ENCODE measurements at regions not wholly inside any gene's neighbourhood (a gene's known extent, or its start where the extent isn't known, plus 50 kb on each side); places are given as distances from the start of the nearest gene placed in this dataset.

- DNase-seq (ENCODE audit: low read depth, low spot score) = no peak
- no peaks in the 10 kb centered on the region for H3K9me3 ChIP-seq (ENCODE audit: control insufficient read depth, insufficient read depth, low read length)
- ChIA-PET CTCF (no interaction called here), POLR2A (no interaction called here)
- H3K27ac ChIP-seq (ENCODE audit: low read depth, low read length) = no peak overlapping the region
- H3K4me3 ChIP-seq (ENCODE audit: low read depth, low read length) = no peak overlapping the region
- TF ChIP-seq, protein P1, sequence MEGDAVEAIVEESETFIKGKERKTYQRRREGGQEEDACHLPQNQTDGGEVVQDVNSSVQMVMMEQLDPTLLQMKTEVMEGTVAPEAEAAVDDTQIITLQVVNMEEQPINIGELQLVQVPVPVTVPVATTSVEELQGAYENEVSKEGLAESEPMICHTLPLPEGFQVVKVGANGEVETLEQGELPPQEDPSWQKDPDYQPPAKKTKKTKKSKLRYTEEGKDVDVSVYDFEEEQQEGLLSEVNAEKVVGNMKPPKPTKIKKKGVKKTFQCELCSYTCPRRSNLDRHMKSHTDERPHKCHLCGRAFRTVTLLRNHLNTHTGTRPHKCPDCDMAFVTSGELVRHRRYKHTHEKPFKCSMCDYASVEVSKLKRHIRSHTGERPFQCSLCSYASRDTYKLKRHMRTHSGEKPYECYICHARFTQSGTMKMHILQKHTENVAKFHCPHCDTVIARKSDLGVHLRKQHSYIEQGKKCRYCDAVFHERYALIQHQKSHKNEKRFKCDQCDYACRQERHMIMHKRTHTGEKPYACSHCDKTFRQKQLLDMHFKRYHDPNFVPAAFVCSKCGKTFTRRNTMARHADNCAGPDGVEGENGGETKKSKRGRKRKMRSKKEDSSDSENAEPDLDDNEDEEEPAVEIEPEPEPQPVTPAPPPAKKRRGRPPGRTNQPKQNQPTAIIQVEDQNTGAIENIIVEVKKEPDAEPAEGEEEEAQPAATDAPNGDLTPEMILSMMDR (IDR thresholded peaks at IDR 0.05; ENCODE audit: low read depth, low read length) = no peak
- H3K27me3 ChIP-seq (ENCODE audit: control insufficient read depth, insufficient read depth, low read length) = no peaks in the 10 kb centered on the region
Observed at GRCh38 chr11:116294630-116295029, 478.2 kb downstream of the BUD13 start.

DNA sequence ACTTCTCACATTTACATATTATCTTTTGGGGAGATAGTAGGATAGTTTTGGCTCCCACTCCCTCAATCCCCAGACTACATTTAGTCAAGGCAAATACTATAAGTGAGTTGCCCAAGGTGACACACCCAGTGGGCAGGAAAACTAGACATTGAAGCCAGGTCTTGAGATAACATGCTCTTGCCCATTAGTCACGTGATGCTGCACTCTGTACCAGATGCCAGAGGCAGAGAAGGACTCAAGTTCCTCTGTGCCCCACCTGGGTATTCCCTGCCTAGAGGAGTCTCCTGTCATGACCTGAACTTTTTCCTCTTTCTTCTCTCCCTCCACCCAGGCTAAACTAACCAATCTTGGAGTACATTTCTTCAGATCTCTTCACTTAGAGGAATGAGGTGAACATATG lies 484.9 kb downstream of the BUD13 start:
- H3K4me3 ChIP-seq (ENCODE audit: low read depth, low read length) = no peak overlapping the region
- TF ChIP-seq, protein P1 (IDR thresholded peaks at IDR 0.05; ENCODE audit: low read depth, low read length) = no peak
- no peaks in the 10 kb centered on the region for H3K9me3 ChIP-seq (ENCODE audit: control insufficient read depth, insufficient read depth, low read length)
- H3K27me3 ChIP-seq (ENCODE audit: control insufficient read depth, insufficient read depth, low read length) = no peaks in the 10 kb centered on the region
- POLR2A ChIA-PET = no interaction called here
- CTCF ChIA-PET = no interaction called here
- no peak overlapping the region for H3K27ac ChIP-seq (ENCODE audit: low read depth, low read length)
- DNase-seq (ENCODE audit: low read depth, low spot score) = no peak

DNA sequence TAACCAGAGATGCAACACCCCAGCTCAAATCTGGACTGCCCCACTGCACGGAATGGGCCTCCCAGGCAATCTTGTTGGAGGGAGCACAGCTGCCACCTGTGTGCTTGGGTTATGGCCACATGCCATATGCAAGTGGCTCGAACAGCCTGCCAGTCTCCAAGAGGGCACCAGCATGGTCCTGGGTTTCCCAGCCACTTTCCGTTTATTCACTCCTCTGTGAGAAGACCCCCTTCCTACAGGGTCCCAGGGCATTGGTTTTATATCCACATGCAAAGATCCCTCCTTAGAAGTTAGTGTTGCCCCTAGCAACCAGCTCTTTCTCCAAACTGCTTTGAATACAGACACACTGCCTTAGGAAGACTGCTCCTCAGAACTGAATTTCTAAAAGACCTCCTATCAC lies 487.8 kb downstream of the BUD13 start:
- Histone ChIP-seq H3K4me3 (ENCODE audit: low read depth, low read length) (no peak overlapping the region), H3K27me3 (ENCODE audit: control insufficient read depth, insufficient read depth, low read length) (no peaks in the 10 kb centered on the region), H3K27ac (ENCODE audit: low read depth, low read length) (no peak overlapping the region), H3K9me3 (ENCODE audit: control insufficient read depth, insufficient read depth, low read length) (no peaks in the 10 kb centered on the region)
- TF ChIP-seq, protein P1 (IDR thresholded peaks at IDR 0.05; ENCODE audit: low read depth, low read length) = no peak
- ChIA-PET CTCF (no interaction called here), POLR2A (no interaction called here)
- DNase-seq (ENCODE audit: low read depth, low spot score) = no peak

DNA sequence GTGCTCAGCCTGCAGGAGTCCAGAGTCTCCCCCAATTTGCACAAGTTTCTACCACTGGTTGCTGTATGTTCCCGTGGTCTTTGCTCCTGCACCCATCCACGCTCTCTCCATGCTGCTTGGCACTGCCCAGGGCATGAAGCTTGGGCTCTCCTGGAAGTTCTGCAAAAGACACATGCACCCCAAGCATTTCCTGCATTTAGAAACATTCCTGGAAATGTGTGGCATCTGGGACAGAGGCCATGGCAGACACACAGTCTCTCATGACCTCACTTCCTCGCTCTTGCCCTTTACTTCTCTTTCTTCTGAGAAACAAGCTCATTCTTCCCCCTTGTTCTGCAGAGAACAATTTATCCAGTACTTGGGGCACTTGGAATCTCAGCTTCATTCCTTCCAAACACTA lies 489.5 kb downstream of the BUD13 start:
- Histone ChIP-seq H3K9me3 (ENCODE audit: control insufficient read depth, insufficient read depth, low read length) (no peaks in the 10 kb centered on the region), H3K4me3 (ENCODE audit: low read depth, low read length) (no peak overlapping the region), H3K27ac (ENCODE audit: low read depth, low read length) (no peak overlapping the region), H3K27me3 (ENCODE audit: control insufficient read depth, insufficient read depth, low read length) (no peaks in the 10 kb centered on the region)
- POLR2A ChIA-PET = no interaction called here
- CTCF ChIA-PET = no interaction called here
- no peak for DNase-seq (ENCODE audit: low read depth, low spot score)
- TF ChIP-seq, protein P1 (IDR thresholded peaks at IDR 0.05; ENCODE audit: low read depth, low read length) = no peak

DNA sequence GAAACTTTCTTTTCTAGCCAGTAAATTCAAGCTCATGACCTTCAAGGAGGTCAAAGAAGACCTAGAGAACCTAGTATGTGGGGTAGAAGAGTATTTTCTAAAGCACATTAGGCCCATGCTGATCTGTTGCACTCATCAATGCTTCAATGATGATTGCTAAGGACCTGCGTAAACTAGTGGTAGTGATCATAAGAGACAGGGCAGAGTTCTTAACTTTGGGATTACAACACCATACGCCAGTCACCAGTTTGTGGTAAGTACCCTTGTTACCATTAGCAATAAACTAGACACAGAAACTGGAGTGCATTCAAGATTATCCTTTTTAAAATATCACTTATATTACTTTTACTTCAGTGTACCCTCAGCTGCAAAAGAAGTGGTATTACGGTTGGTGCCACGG lies 490.3 kb downstream of the BUD13 start:
- H3K27me3 ChIP-seq (ENCODE audit: control insufficient read depth, insufficient read depth, low read length) = no peaks in the 10 kb centered on the region
- no peak overlapping the region for H3K4me3 ChIP-seq (ENCODE audit: low read depth, low read length)
- no peak for DNase-seq (ENCODE audit: low read depth, low spot score)
- ChIA-PET POLR2A (no interaction called here), CTCF (no interaction called here)
- TF ChIP-seq, protein P1 (IDR thresholded peaks at IDR 0.05; ENCODE audit: low read depth, low read length) = no peak
- no peaks in the 10 kb centered on the region for H3K9me3 ChIP-seq (ENCODE audit: control insufficient read depth, insufficient read depth, low read length)
- H3K27ac ChIP-seq (ENCODE audit: low read depth, low read length) = no peak overlapping the region
